CD8-positive, alpha-beta memory T cell (primary cell): ENCODE measurements at regions not wholly inside any gene's neighbourhood (a gene's known extent, or its start where the extent isn't known, plus 50 kb on each side); places are given as distances from the start of the nearest gene placed in this dataset.

Experiments
- CTCF ChIA-PET: fragments of 350-600 bp; sonication (Branson Sonifier 250); formaldehyde crosslinking; loops from one replicate; lab custom pipeline; 2021; ENCODE audit warnings: antibody characterized with exemption; lab: Charles Lee
- POLR2A ChIA-PET: fragments of 350-600 bp; sonication (Branson Sonifier 250); formaldehyde crosslinking; loops from one replicate; lab custom pipeline; 2021; ENCODE audit warnings: antibody characterized with exemption; lab: Charles Lee
- DNase-seq, 5 donors: peaks; one replicate each; pipeline versions ENCODE4 v3.0.0 to v3.0.0-alpha.2; 2020 to 2022; ENCODE audit warnings: mixed read lengths in 1 of 5
- H3K27ac ChIP-seq: one replicate; pipeline ENCODE4 v1.7.0; 2013; ENCODE audit warnings: low read depth, mild to moderate bottlenecking, low read length, moderate library complexity
- H3K27me3 ChIP-seq: 2 replicates; pipeline ENCODE4 v1.7.0; 2013; ENCODE audit warnings: low read length, mild to moderate bottlenecking; ENCODE audit not compliant: insufficient read depth, poor library complexity, severe bottlenecking
- H3K36me3 ChIP-seq: 2 replicates; pipeline ENCODE4 v1.7.0; 2013; ENCODE audit warnings: mild to moderate bottlenecking, low read length, moderate library complexity; ENCODE audit not compliant: insufficient read depth
- H3K4me1 ChIP-seq: 2 replicates; pipeline ENCODE4 v1.7.0; 2013; ENCODE audit warnings: mild to moderate bottlenecking, low read length, moderate library complexity; ENCODE audit not compliant: insufficient read depth
- H3K4me3 ChIP-seq: 2 replicates; pipeline ENCODE4 v1.7.0; 2013; ENCODE audit warnings: mild to moderate bottlenecking, low read length
- H3K9me3 ChIP-seq: 2 replicates; pipeline ENCODE4 v1.7.0; 2013; ENCODE audit warnings: mild to moderate bottlenecking, low read length
- H3K27ac Mint-ChIP-seq, 8 donors: one replicate each; pipeline ENCODE4 v1.8.0; 2020 to 2021; ENCODE audit warnings: mixed read lengths in 8 of 8, mild to moderate bottlenecking in 6 of 8, inconsistent platforms in 3 of 8, moderate library complexity in 3 of 8
- H3K27me3 Mint-ChIP-seq, 2 donors: one replicate each; pipeline ENCODE4 v1.8.0; 2020 to 2021; ENCODE audit warnings: mixed read lengths in 2 of 2, mild to moderate bottlenecking in 1 of 2, moderate library complexity in 1 of 2
- H3K36me3 Mint-ChIP-seq, 3 donors: one replicate each; pipeline ENCODE4 v1.8.0; 2020 to 2021; ENCODE audit warnings: mixed read lengths in 3 of 3, inconsistent platforms in 1 of 3, mild to moderate bottlenecking in 1 of 3
- H3K4me1 Mint-ChIP-seq, 3 donors: one replicate each; pipeline ENCODE4 v1.8.0; 2020 to 2021; ENCODE audit warnings: mixed read lengths in 3 of 3, inconsistent platforms in 1 of 3, mild to moderate bottlenecking in 1 of 3
- H3K4me3 Mint-ChIP-seq, 7 donors: one replicate each; pipeline ENCODE4 v1.8.0; 2020 to 2021; ENCODE audit warnings: mixed read lengths in 7 of 7, mild to moderate bottlenecking in 6 of 7, moderate library complexity in 4 of 7, inconsistent platforms in 2 of 7
- H3K9me3 Mint-ChIP-seq, 5 donors: one replicate each; pipeline ENCODE4 v1.8.0; 2020 to 2022; ENCODE audit warnings: mixed read lengths in 5 of 5, mild to moderate bottlenecking in 3 of 5, moderate library complexity in 2 of 5, inconsistent platforms in 1 of 5

DNA sequence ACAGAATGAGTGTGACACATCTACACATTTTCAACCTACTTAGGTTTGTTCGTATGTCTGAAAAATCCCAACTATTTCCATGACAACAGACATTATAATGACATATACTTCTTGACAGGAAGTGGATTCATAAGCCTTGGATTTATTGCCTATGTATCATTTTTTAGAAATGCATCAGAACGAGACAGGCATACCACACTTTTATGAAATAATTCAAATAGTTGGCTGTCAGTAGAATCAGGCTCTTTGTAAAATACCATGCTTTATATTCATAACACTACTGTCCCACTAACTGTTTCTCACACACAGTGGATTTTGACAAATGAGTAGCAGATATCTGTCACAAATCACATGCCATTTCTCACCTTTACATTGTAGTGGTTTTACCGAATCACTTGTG lies 173.2 kb downstream of the BEND2 start:
- Histone ChIP-seq H3K4me1 (no peaks in the 10 kb centered on the region), H3K9me3 (no peaks in the 10 kb centered on the region), H3K27ac (no peak overlapping the region), H3K27me3 (no peaks in the 10 kb centered on the region), H3K4me3 (no peak overlapping the region), H3K36me3 (no peaks in the 10 kb centered on the region)
- no peak overlapping the region for H3K4me3 Mint-ChIP-seq
- CTCF ChIA-PET = no interaction called here
- POLR2A ChIA-PET = no interaction called here
- H3K27ac Mint-ChIP-seq = no peak overlapping the region
- H3K4me1 Mint-ChIP-seq = no peaks in the 10 kb centered on the region
- peaks cover 0 to 1% of the 10 kb centered on the region in 2 donors for H3K27me3 Mint-ChIP-seq
- no peak for DNase-seq
- H3K36me3 Mint-ChIP-seq = no peaks in the 10 kb centered on the region
- H3K9me3 Mint-ChIP-seq = peaks cover 0 to 4% (median 0%) of the 10 kb centered on the region in 5 donors

DNA sequence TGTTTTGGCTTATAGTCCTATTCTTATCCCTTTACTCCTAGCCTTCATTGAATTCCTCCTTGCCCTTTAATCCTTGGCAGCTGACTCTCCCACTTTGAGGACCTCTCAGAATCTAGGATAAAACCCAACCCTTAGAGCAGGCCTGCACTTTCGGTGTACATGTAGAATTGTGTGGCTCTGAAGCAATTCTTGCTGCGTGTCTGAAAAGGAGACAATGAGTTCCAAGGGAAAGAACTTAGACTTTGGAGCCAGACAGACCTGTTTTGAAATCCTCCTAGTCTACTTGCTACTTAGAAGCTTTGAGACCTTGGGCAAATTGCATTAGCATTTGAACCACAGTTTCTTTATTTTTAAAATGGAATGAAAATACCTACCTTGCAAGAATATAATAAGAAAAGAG lies 175.2 kb downstream of the BEND2 start:
- ChIA-PET CTCF (no interaction called here), POLR2A (no interaction called here)
- peaks cover 0 to under 1% (median 0%) of the 10 kb centered on the region in 5 donors for H3K9me3 Mint-ChIP-seq

DNA sequence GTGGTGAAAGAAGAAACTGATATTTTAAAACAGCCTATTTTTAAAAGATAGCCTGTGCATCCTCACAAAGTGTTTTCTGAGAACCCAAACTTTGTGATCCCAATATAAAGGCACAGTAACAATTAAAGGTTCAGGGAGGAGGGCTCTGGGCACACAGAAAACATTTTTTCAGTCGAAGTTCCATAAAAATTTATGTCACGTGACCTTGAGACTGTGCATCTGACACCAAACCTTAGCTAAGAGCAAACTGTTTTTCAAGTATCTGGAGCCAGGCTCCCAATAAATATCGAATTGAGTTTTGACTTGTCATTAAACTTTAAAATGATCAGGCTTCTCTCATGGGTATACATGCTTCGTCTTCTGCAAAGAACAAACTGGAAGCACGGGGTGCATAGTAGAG lies 177.9 kb downstream of the BEND2 start:
- no peak overlapping the region for H3K27ac ChIP-seq
- POLR2A ChIA-PET = no interaction called here
- H3K27ac Mint-ChIP-seq = no peak overlapping the region
- DNase-seq = no peak
- H3K9me3 Mint-ChIP-seq = no peaks in the 10 kb centered on the region
- H3K4me1 ChIP-seq = no peaks in the 10 kb centered on the region
- H3K36me3 Mint-ChIP-seq = no peaks in the 10 kb centered on the region
- H3K4me3 ChIP-seq = no peak overlapping the region
- H3K27me3 Mint-ChIP-seq = peaks cover 0 to 5% of the 10 kb centered on the region in 2 donors
- no peaks in the 10 kb centered on the region for H3K9me3 ChIP-seq
- H3K4me1 Mint-ChIP-seq = no peaks in the 10 kb centered on the region
- no peaks in the 10 kb centered on the region for H3K27me3 ChIP-seq
- H3K4me3 Mint-ChIP-seq = no peak overlapping the region
- H3K36me3 ChIP-seq = no peaks in the 10 kb centered on the region
- CTCF ChIA-PET = no interaction called here

More for the DNA sequence above, 175.2 kb downstream of the BEND2 start:
- Histone ChIP-seq H3K36me3 (no peaks in the 10 kb centered on the region), H3K27me3 (no peaks in the 10 kb centered on the region), H3K4me3 (no peak overlapping the region), H3K27ac (no peak overlapping the region), H3K9me3 (no peaks in the 10 kb centered on the region), H3K4me1 (no peaks in the 10 kb centered on the region)
- no peaks in the 10 kb centered on the region for H3K4me1 Mint-ChIP-seq
- H3K27me3 Mint-ChIP-seq = peaks cover 0 to 4% of the 10 kb centered on the region in 2 donors
- no peak overlapping the region for H3K27ac Mint-ChIP-seq
- no peak for DNase-seq
- H3K36me3 Mint-ChIP-seq = no peaks in the 10 kb centered on the region
- H3K4me3 Mint-ChIP-seq = no peak overlapping the region

DNA sequence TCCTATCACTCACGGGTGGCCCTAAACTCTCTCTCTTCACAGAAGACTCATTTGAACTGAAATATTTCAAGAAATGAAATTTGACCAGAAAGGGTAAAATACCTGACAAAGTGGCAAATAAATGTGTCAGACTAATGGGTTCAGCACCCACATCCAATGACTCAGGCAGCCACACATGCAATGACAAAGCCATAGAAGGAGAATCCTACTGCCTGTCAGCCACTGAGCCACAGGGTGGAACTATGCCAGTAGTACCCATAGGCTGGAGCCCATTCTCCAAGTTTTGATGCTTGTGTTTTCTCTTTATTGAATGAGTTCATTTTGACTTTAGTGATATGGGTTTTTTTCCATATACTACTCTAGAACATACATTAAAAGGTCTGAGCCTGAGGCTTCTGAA lies 179.0 kb downstream of the BEND2 start:
- Histone ChIP-seq H3K36me3 (no peaks in the 10 kb centered on the region), H3K4me3 (no peak overlapping the region), H3K27ac (no peak overlapping the region), H3K9me3 (no peaks in the 10 kb centered on the region), H3K27me3 (no peaks in the 10 kb centered on the region), H3K4me1 (no peaks in the 10 kb centered on the region)
- peaks cover 0 to 5% of the 10 kb centered on the region in 2 donors for H3K27me3 Mint-ChIP-seq
- peak overlapping the region in 1 of 8 donors; percentile 52 for H3K27ac Mint-ChIP-seq
- no peak overlapping the region for H3K4me3 Mint-ChIP-seq
- CTCF ChIA-PET = no interaction called here
- no peaks in the 10 kb centered on the region for H3K9me3 Mint-ChIP-seq
- POLR2A ChIA-PET = no interaction called here
- H3K4me1 Mint-ChIP-seq = no peaks in the 10 kb centered on the region
- DNase-seq = no peak
- H3K36me3 Mint-ChIP-seq = no peaks in the 10 kb centered on the region

DNA sequence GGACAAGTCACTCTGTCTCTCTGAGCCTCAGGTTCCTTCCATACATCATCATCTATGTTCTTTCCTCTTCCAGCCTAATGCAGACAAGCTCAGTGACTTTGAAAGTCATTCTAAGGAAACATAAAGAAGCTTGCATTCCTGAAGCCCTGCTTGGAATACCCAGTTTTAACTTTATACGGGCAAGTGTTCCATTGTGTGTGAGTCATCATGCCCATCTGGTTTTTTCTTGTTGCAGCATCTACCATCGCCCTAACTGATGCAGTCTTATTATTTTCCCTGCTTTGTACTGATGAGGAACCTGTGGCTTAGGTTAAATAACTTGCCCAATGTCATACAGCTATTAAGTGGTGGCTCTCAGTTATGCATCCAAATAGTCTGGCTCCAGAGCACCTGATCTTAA lies 177.9 kb upstream of the RAI2 start:
- Mint-ChIP-seq H3K36me3 (no peaks in the 10 kb centered on the region), H3K4me1 (no peaks in the 10 kb centered on the region), H3K9me3 (no peaks in the 10 kb centered on the region), H3K27me3 (peaks cover 0 to 3% of the 10 kb centered on the region in 2 donors), H3K4me3 (no peak overlapping the region), H3K27ac (no peak overlapping the region)
- Histone ChIP-seq H3K27me3 (no peaks in the 10 kb centered on the region), H3K4me3 (no peak overlapping the region), H3K36me3 (no peaks in the 10 kb centered on the region), H3K27ac (no peak overlapping the region), H3K4me1 (no peaks in the 10 kb centered on the region), H3K9me3 (no peaks in the 10 kb centered on the region)
- ChIA-PET CTCF (no interaction called here), POLR2A (no interaction called here)
- no peak for DNase-seq

DNA sequence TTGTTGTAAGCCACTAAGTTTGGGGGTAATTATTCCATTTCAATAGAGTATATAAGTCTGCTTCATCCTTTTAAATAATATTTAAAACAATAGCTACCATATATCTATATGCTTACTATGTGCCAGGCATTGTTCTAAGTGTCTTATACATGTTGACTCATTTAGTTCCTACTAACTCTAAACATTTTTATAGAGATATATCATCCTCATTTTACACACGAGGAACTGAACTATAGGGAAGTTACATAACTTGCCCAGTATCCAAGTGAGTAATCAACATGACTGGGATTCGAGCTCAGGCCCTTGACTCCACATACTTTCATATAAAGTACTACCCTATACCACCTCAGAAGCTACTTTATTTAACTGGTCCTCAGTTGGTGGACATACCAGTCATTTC lies 175.3 kb upstream of the RAI2 start:
- Mint-ChIP-seq H3K36me3 (no peaks in the 10 kb centered on the region), H3K4me3 (no peak overlapping the region), H3K9me3 (no peaks in the 10 kb centered on the region), H3K27me3 (peaks cover 0 to 7% of the 10 kb centered on the region in 2 donors), H3K27ac (no peak overlapping the region), H3K4me1 (no peaks in the 10 kb centered on the region)
- ChIA-PET CTCF (no interaction called here), POLR2A (no interaction called here)
- H3K27ac ChIP-seq = no peak overlapping the region
- no peaks in the 10 kb centered on the region for H3K4me1 ChIP-seq
- no peaks in the 10 kb centered on the region for H3K36me3 ChIP-seq
- H3K27me3 ChIP-seq = no peaks in the 10 kb centered on the region
- no peak for DNase-seq
- H3K9me3 ChIP-seq = no peaks in the 10 kb centered on the region
- H3K4me3 ChIP-seq = no peak overlapping the region

DNA sequence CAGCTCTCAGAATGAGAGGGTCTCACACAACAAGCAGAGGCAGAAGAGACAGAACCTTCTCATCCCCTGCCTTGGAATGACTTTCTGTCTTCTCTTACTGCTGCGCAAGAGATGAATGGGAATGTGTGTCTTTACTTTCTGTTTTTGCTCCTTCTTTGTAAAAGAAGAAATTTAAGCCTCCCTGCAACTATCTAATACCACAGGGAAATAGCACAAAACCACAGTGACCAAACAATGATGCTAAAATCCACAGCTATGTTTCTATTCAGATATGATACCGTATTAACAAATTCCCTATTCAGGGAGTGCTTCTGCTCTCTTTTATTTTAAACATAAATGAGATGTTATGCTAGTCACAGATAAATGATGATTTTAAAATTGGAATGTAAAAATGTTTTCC lies 173.8 kb upstream of the RAI2 start:
- Mint-ChIP-seq H3K4me1 (no peaks in the 10 kb centered on the region), H3K4me3 (no peak overlapping the region), H3K27me3 (peaks cover 0 to 7% of the 10 kb centered on the region in 2 donors), H3K36me3 (no peaks in the 10 kb centered on the region), H3K27ac (no peak overlapping the region), H3K9me3 (no peaks in the 10 kb centered on the region)
- no peaks in the 10 kb centered on the region for H3K9me3 ChIP-seq
- H3K4me1 ChIP-seq = no peaks in the 10 kb centered on the region
- H3K4me3 ChIP-seq = no peak overlapping the region
- POLR2A ChIA-PET = no interaction called here
- H3K27me3 ChIP-seq = no peaks in the 10 kb centered on the region
- H3K27ac ChIP-seq = no peak overlapping the region
- no peaks in the 10 kb centered on the region for H3K36me3 ChIP-seq
- CTCF ChIA-PET = no interaction called here
- DNase-seq = no peak

DNA sequence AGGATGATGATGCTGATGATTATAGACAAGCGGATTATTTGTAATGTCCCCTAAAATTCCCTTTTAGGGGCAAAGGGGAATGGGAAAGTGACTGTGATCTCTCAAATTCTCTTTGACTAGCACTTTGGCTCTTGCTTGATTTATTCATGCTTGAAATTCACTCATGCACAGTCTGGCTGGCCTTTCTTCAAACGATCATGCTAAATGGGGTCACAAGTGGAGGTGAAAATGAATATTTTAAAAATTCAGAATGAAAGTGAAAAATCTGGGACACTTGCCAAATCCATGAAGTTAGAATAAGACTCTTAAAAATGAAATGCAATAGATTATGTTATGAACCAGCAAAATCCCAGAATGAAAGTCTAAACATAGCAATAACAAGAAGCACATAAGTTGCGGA lies 173.4 kb upstream of the RAI2 start:
- DNase-seq = no peak
- no peak overlapping the region for H3K4me3 ChIP-seq
- Mint-ChIP-seq H3K4me1 (no peaks in the 10 kb centered on the region), H3K9me3 (no peaks in the 10 kb centered on the region), H3K36me3 (no peaks in the 10 kb centered on the region), H3K27me3 (peaks cover 0 to 5% of the 10 kb centered on the region in 2 donors), H3K27ac (no peak overlapping the region), H3K4me3 (no peak overlapping the region)
- H3K36me3 ChIP-seq = no peaks in the 10 kb centered on the region
- POLR2A ChIA-PET = no interaction called here
- H3K27me3 ChIP-seq = no peaks in the 10 kb centered on the region
- CTCF ChIA-PET = no interaction called here
- H3K27ac ChIP-seq = no peak overlapping the region
- H3K4me1 ChIP-seq = no peaks in the 10 kb centered on the region
- H3K9me3 ChIP-seq = no peaks in the 10 kb centered on the region
